K562 (cell line): ENCODE measurements at regions not wholly inside any gene's neighbourhood (a gene's known extent, or its start where the extent isn't known, plus 50 kb on each side); places are given as distances from the start of the nearest gene placed in this dataset.

Experiments used
- ATAC-seq: fragments of 200-7000 bp; cut with Tn5 transposase; 3 replicates; pipeline ENCODE4 v1.9.1; 2020; ENCODE audit warnings: moderate library complexity
- BruUV-seq: library from RNA; stranded (reverse); fragments of 400-500 nt; replicated peaks from 2 replicates; lab custom pipeline; 2021; lab: Mats Ljungman, UMichigan
- CTCF ChIA-PET: fragments of 300-600 bp; formaldehyde crosslinking; extraction: SDS; loops from one replicate; lab custom pipeline; 2021; ENCODE audit warnings: low intra/inter-chr PET ratio; lab: Yijun Ruan, JAX
- POLR2A ChIA-PET: fragments of 300-600, 350-650 bp; sonication (Branson Sonifier 250); formaldehyde crosslinking; extraction: SDS; loops from one replicate; lab custom pipeline; 2021; ENCODE audit warnings: antibody characterized with exemption, inconsistent platforms; lab: Yijun Ruan, JAX
- DNase-seq, 4 experiments: peaks; one replicate each; pipeline versions ENCODE4 v3.0.0 to v3.0.0-alpha.2; 2011 to 2018; ENCODE audit warnings: low spot score in 3 of 4, mixed read lengths in 3 of 4; ENCODE audit errors: extremely low read depth in 1 of 4
- FAIRE-seq: peaks from 2 replicates; lab custom pipeline; 2011; peaks lifted over from hg19 to GRCh38; lab: Jason Lieb, UNC
- H2AFZ ChIP-seq: 2 replicates; pipeline ENCODE4 v1.6.0; 2011; ENCODE audit warnings: low read depth, low read length, control low read depth, inconsistent platforms
- H3K27ac ChIP-seq: fragments of 200-600 bp; 3 replicates; pipeline ENCODE4 v1.8.0; 2011; ENCODE audit warnings: low read depth, mild to moderate bottlenecking, control low read depth, inconsistent platforms, low read length, moderate library complexity, mixed read lengths; ENCODE audit errors: extremely low read depth
- H3K27me3 ChIP-seq, 2 experiments: fragments of 300-600 bp in 1 of 2; 2 replicates in 1 of 2; 3 replicates in 1 of 2; pipeline versions ENCODE4 v1.6.0 to v1.8.0; 2011; ENCODE audit warnings: inconsistent platforms in 2 of 2, low read length in 2 of 2, mild to moderate bottlenecking in 1 of 2, mixed read lengths in 1 of 2, moderate library complexity in 1 of 2; ENCODE audit not compliant: control insufficient read depth in 2 of 2, insufficient read depth in 2 of 2
- H3K36me3 ChIP-seq: fragments of 300-600 bp; 3 replicates; pipeline ENCODE4 v1.8.0; 2011; ENCODE audit warnings: mild to moderate bottlenecking, low read length, inconsistent platforms; ENCODE audit not compliant: control insufficient read depth, insufficient read depth
- H3K4me1 ChIP-seq, 2 experiments: fragments of 200-600 bp in 1 of 2; replicated peaks in 1 of 2; 2 replicates in 1 of 2; 3 replicates in 1 of 2; pipeline versions ENCODE4 v1.5.1 to v1.8.0; 2011; ENCODE audit warnings: inconsistent platforms in 2 of 2, low read length in 2 of 2, mild to moderate bottlenecking in 1 of 2, mixed read lengths in 1 of 2, moderate library complexity in 1 of 2; ENCODE audit not compliant: control insufficient read depth in 2 of 2, insufficient read depth in 2 of 2
- H3K4me2 ChIP-seq: 2 replicates; pipeline ENCODE4 v1.6.1; 2011; ENCODE audit warnings: low read length, control low read depth, inconsistent platforms, mixed read lengths; ENCODE audit not compliant: insufficient read depth
- H3K4me3 ChIP-seq: fragments of 200-600 bp; sonication (generic), shearing (Covaris generic); 2 replicates; pipeline ENCODE4 v1.5.1; 2016; ENCODE audit warnings: control low read depth, inconsistent platforms
- H3K79me2 ChIP-seq: fragments of 200-600 bp; 3 replicates; pipeline ENCODE4 v1.8.0; 2011; ENCODE audit warnings: low read length, inconsistent platforms; ENCODE audit not compliant: control insufficient read depth, insufficient read depth
- H3K9ac ChIP-seq, 2 experiments: 2 replicates each; pipeline versions ENCODE4 v1.6.0 to v1.6.1; 2011; ENCODE audit warnings: low read depth in 2 of 2, low read length in 2 of 2, control low read depth in 1 of 2, inconsistent platforms in 1 of 2, mild to moderate bottlenecking in 1 of 2, mixed read lengths in 1 of 2; ENCODE audit not compliant: insufficient read depth in 1 of 2
- H3K9me1 ChIP-seq: one replicate; pipeline ENCODE4 v1.6.0; 2011; ENCODE audit warnings: inconsistent platforms, mild to moderate bottlenecking, low read length, moderate library complexity; ENCODE audit not compliant: control insufficient read depth, insufficient read depth
- H3K9me3 ChIP-seq: replicated peaks from 2 replicates; pipeline ENCODE4 v1.5.1; 2011; ENCODE audit warnings: low read depth, low read length, inconsistent platforms; ENCODE audit not compliant: control insufficient read depth, insufficient read depth
- H4K20me1 ChIP-seq: replicated peaks from 2 replicates; pipeline ENCODE4 v1.6.1; 2011; ENCODE audit warnings: low read length, inconsistent platforms, mixed read lengths; ENCODE audit not compliant: control insufficient read depth, insufficient read depth
- CBFA2T2 ChIP-seq: fragments of 450-650 bp; conservative IDR thresholded peaks from 2 replicates; pipeline ENCODE4 v1.6.1; 2017; ENCODE audit warnings: mild to moderate bottlenecking
- CBFA2T3 ChIP-seq: fragments of 450-650 bp; IDR thresholded peaks from 2 replicates; pipeline ENCODE4 v1.6.1; 2017
- COPS2 ChIP-seq: fragments of 450-650 bp; conservative IDR thresholded peaks from 2 replicates; pipeline ENCODE4 v1.6.1; 2016; ENCODE audit warnings: mild to moderate bottlenecking, moderate library complexity
- CTBP1 ChIP-seq: fragments of 450-650 bp; IDR thresholded peaks from 2 replicates; pipeline ENCODE4 v1.6.1; 2016; ENCODE audit warnings: borderline replicate concordance
- DMBX1 ChIP-seq: fragments of 250-450 bp; sonication (Bioruptor Pico); IDR thresholded peaks from 2 replicates; pipeline ENCODE4 v1.8.0; 2022; ENCODE audit warnings: inconsistent platforms, mild to moderate bottlenecking, moderate library complexity, borderline replicate concordance
- GATA2 ChIP-seq: sonication (generic); formaldehyde crosslinking; IDR thresholded peaks from 2 replicates; pipeline ENCODE4 v1.4.0; 2020; ENCODE audit warnings: mild to moderate bottlenecking, missing genetic modification reagents
- HOXB6 ChIP-seq: fragments of 250-450 bp; sonication (Bioruptor Pico); IDR thresholded peaks from 2 replicates; pipeline ENCODE4 v1.5.1; 2022; ENCODE audit warnings: mild to moderate bottlenecking, borderline replicate concordance
- KDM1A ChIP-seq, 2 experiments: fragments of 450-650 bp; IDR thresholded peaks; 2 replicates each; pipeline ENCODE4 v1.6.1; 2016; ENCODE audit warnings: mild to moderate bottlenecking in 2 of 2
- MYC ChIP-seq, 2 experiments: fragments of 250-450 bp in 1 of 2; sonication (Bioruptor Pico) in 1 of 2; IDR thresholded peaks; 2 replicates each; pipeline versions ENCODE4 v1.5.1 to v1.6.1; 2012 to 2021; ENCODE audit warnings: low read depth in 2 of 2, borderline replicate concordance in 1 of 2, improper control_type of control experiment in 1 of 2, low read length in 1 of 2, mild to moderate bottlenecking in 1 of 2, moderate library complexity in 1 of 2
- NCOR1 ChIP-seq: fragments of 450-650 bp; IDR thresholded peaks from 2 replicates; pipeline ENCODE4 v1.6.1; 2016; ENCODE audit warnings: mild to moderate bottlenecking, moderate library complexity
- NFE2L1 ChIP-seq: fragments of 450-650 bp; IDR thresholded peaks from 2 replicates; pipeline ENCODE4 v1.6.1; 2016; ENCODE audit warnings: missing genetic modification characterization, low read depth, mild to moderate bottlenecking, missing compliant biosample characterization, moderate library complexity, borderline replicate concordance
- RCOR1 ChIP-seq, 2 experiments: IDR thresholded peaks; 2 replicates each; pipeline ENCODE4 v1.6.1; 2012; ENCODE audit warnings: low read depth in 2 of 2, low read length in 2 of 2, borderline replicate concordance in 1 of 2, improper control_type of control experiment in 1 of 2
- SMAD4 ChIP-seq: fragments of 250-450 bp; sonication (Bioruptor Pico); conservative IDR thresholded peaks from 2 replicates; pipeline ENCODE4 v1.8.0; 2021; ENCODE audit warnings: inconsistent platforms, mild to moderate bottlenecking, moderate library complexity
- SOX6 ChIP-seq: fragments of 450-650 bp; IDR thresholded peaks from 2 replicates; pipeline ENCODE4 v1.6.1; 2014; ENCODE audit warnings: mild to moderate bottlenecking
- TAL1 ChIP-seq: fragments of 450-650 bp; IDR thresholded peaks from 2 replicates; pipeline ENCODE4 v1.6.1; 2016; ENCODE audit warnings: mild to moderate bottlenecking
- TBL1XR1 ChIP-seq, 2 experiments: IDR thresholded peaks; 2 replicates each; pipeline ENCODE4 v1.6.1; 2012; ENCODE audit warnings: improper control_type of control experiment in 2 of 2, low read length in 2 of 2, mild to moderate bottlenecking in 1 of 2
- TCF3 ChIP-seq: sonication (generic); formaldehyde crosslinking; IDR thresholded peaks from 2 replicates; pipeline ENCODE4 v1.4.0; 2020; ENCODE audit warnings: mild to moderate bottlenecking, missing genetic modification reagents
- TEAD4 ChIP-seq, 2 experiments: sonication (generic) in 1 of 2; formaldehyde crosslinking in 1 of 2; IDR thresholded peaks; 2 replicates each; pipeline versions ENCODE4 v1.6.1 to v1.8.0; 2012 to 2022; ENCODE audit warnings: borderline replicate concordance in 1 of 2, inconsistent platforms in 1 of 2, low read length in 1 of 2, mild to moderate bottlenecking in 1 of 2, missing genetic modification reagents in 1 of 2
- ZNF707 ChIP-seq: fragments of 250-450 bp; sonication (Bioruptor Pico); conservative IDR thresholded peaks from 2 replicates; pipeline ENCODE4 v1.8.0; 2022; ENCODE audit warnings: inconsistent platforms, mild to moderate bottlenecking, moderate library complexity
- ZZZ3 ChIP-seq: fragments of 450-650 bp; IDR thresholded peaks from 2 replicates; pipeline ENCODE4 v1.6.1; 2016; ENCODE audit warnings: antibody characterized with exemption, mild to moderate bottlenecking, moderate library complexity
- WGBS: fragments of 100-300 bp; shearing (Covaris generic); methylation state at CpG from one replicate; pipeline ENCODE4 v1.1.6; 2016; ENCODE audit warnings: low coverage, mixed read lengths; ENCODE audit not compliant: insufficient coverage; ENCODE audit errors: missing lambda C conversion rate; 5-methylcytosine and 5-hydroxymethylcytosine counted together
- in situ Hi-C: fragments of 300-500 bp; cut with MboI; formaldehyde crosslinking; loops from 4 replicates; pipeline ENCODE4 v1.15.0; 2018; ENCODE audit warnings: inconsistent platforms, mixed read lengths
- intact Hi-C: fragments of 100-400 bp; cut with micrococcal nuclease; formaldehyde crosslinking; loops from 2 replicates; pipeline ENCODE4 v1.14.2; 2022
- TF ChIP-seq, protein P1 (sequence below), 3 experiments: fragments of 200-800 bp in 1 of 3; fragments of 250-450 bp in 1 of 3; fragments of 450-650 bp in 1 of 3; sonication (Bioruptor Pico) in 1 of 3; sonication (Bioruptor generic) in 1 of 3; formaldehyde crosslinking in 1 of 3; IDR thresholded peaks; 2 replicates each; pipeline versions ENCODE4 v1.6.1 to v1.8.0; 2016 to 2022; ENCODE audit warnings: mild to moderate bottlenecking in 2 of 3, missing genetic modification characterization in 2 of 3, missing compliant biosample characterization in 1 of 3, moderate library complexity in 1 of 3

DNA sequence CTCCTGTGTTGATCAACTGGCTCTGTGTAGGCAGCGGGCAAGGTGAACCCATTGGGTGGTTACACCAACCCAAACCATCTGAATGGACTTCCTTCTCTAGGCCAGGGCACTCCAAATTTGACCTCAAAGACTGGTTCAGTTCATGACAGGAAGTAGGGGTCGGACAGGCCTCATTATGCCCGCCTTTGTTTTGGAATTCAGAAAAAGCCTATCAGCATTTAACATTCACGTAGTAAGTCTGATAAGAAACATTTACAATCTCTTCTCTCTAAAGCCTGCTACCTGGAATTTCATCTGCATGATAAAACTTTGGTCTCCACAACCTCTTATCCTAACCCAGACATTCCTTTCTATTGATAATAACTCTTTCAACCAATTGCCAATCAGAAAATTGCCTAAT is 97.1 kb upstream of the ETV3 start:
- intact Hi-C loops = no loop called here
- Histone ChIP-seq H4K20me1 (no peaks in the 10 kb centered on the region), H3K27ac (no peak overlapping the region), H3K36me3 (no peaks in the 10 kb centered on the region), H3K9me1 (no peaks in the 10 kb centered on the region), H3K4me1 (peaks cover 0 to 25% of the 10 kb centered on the region in 2 experiments; a peak in 4 of 5 replicates), H3K9me3 (no peaks in the 10 kb centered on the region), H3K79me2 (no peaks in the 10 kb centered on the region), H3K27me3 (no peaks in the 10 kb centered on the region), H3K4me2 (0 out of 2 replicates have a peak overlapping the region, but pooled peaks have one; percentile 24), H3K9ac (no peak overlapping the region), H3K4me3 (no peak overlapping the region), H2AFZ (peak overlapping the region; percentile 49; the same call in 1 of the 2 replicates)
- 13% methylated on average over 4 of the region's 4 CpGs for WGBS
- DNase-seq (peak in 1 of 4 experiments; percentile 24), FAIRE-seq (no peak), ATAC-seq (peak; percentile 25; the same call in 2 of the 3 replicates)
- in situ Hi-C loops = no loop called here
- POLR2A ChIA-PET = interaction anchor here (1.2 kb wide), 1 partner anchor 14 kb away, joined by 3 read pairs; no protein-coding TSS in a partner anchor
- CTCF ChIA-PET = no interaction called here
- no TSS peak for BruUV-seq
- 0 out of 2 replicates have a peak, but pooled peaks have one; percentile 61 for TF ChIP-seq ZNF707 (CRISPR knock-in tag)
- peak; percentile 2; the same call in 1 of the 2 replicates for TF ChIP-seq GATA2 (CRISPR knock-in tag)
- TF ChIP-seq MYC (IDR thresholded peaks at IDR 0.05; ENCODE audit: low read depth, low read length) = no peak
- no peak for TF ChIP-seq MYC (CRISPR knock-in tag; IDR thresholded peaks at IDR 0.05; ENCODE audit: borderline replicate concordance, low read depth)
- peak; percentile 16 to 42; a peak in 2 of 4 replicates for TF ChIP-seq KDM1A (IDR thresholded peaks at IDR 0.05)
- peak; percentile 35; the same call in 1 of the 2 replicates for TF ChIP-seq NCOR1
- peak; percentile 56 for TF ChIP-seq CBFA2T2
- TF ChIP-seq TCF3 (CRISPR knock-in tag) = 0 out of 2 replicates have a peak, but pooled peaks have one; percentile 10
- peak; percentile 23; the same call in 1 of the 2 replicates for TF ChIP-seq SOX6
- TF ChIP-seq SMAD4 (CRISPR knock-in tag) = no peak
- TF ChIP-seq HOXB6 (CRISPR knock-in tag) = no peak
- TF ChIP-seq COPS2 = no peak
- TF ChIP-seq DMBX1 (CRISPR knock-in tag) = no peak
- TF ChIP-seq, protein P1, sequence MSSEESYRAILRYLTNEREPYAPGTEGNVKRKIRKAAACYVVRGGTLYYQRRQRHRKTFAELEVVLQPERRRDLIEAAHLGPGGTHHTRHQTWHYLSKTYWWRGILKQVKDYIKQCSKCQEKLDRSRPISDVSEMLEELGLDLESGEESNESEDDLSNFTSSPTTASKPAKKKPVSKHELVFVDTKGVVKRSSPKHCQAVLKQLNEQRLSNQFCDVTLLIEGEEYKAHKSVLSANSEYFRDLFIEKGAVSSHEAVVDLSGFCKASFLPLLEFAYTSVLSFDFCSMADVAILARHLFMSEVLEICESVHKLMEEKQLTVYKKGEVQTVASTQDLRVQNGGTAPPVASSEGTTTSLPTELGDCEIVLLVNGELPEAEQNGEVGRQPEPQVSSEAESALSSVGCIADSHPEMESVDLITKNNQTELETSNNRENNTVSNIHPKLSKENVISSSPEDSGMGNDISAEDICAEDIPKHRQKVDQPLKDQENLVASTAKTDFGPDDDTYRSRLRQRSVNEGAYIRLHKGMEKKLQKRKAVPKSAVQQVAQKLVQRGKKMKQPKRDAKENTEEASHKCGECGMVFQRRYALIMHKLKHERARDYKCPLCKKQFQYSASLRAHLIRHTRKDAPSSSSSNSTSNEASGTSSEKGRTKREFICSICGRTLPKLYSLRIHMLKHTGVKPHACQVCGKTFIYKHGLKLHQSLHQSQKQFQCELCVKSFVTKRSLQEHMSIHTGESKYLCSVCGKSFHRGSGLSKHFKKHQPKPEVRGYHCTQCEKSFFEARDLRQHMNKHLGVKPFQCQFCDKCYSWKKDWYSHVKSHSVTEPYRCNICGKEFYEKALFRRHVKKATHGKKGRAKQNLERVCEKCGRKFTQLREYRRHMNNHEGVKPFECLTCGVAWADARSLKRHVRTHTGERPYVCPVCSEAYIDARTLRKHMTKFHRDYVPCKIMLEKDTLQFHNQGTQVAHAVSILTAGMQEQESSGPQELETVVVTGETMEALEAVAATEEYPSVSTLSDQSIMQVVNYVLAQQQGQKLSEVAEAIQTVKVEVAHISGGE (CRISPR knock-in tag; IDR thresholded peaks at IDR 0.05) = 0 out of 6 replicates have a peak, but pooled peaks of 1 of the 3 experiments have one; percentile 21
- TF ChIP-seq TBL1XR1 (IDR thresholded peaks at IDR 0.05; ENCODE audit: low read length in 2 of 2) = no peak
- TF ChIP-seq ZZZ3 = no peak
- peak in 1 of 2 experiments; percentile 41; a peak in 1 of 4 replicates for TF ChIP-seq RCOR1 (IDR thresholded peaks at IDR 0.05; ENCODE audit: borderline replicate concordance in 1 of 2, low read depth in 2 of 2, low read length in 2 of 2)
- TF ChIP-seq NFE2L1 (tag) = no peak
- TF ChIP-seq CBFA2T3 = peak; percentile 72
- TF ChIP-seq TEAD4 (IDR thresholded peaks at IDR 0.05; ENCODE audit: low read length) = peak; percentile 64
- no peak for TF ChIP-seq TEAD4 (CRISPR knock-in tag; IDR thresholded peaks at IDR 0.05; ENCODE audit: borderline replicate concordance)
- TF ChIP-seq TAL1 = peak; percentile 51
- 0 out of 2 replicates have a peak, but pooled peaks have one; percentile 29 for TF ChIP-seq CTBP1
